COLO668 (cell line): ENCODE measurements at regions not wholly inside any gene's neighbourhood (a gene's known extent, or its start where the extent isn't known, plus 50 kb on each side); places are given as distances from the start of the nearest gene placed in this dataset.

Source experiments
- DNase-seq: peaks from one replicate; lab custom pipeline; 2025; ENCODE audit not compliant: unreplicated experiment; lab: John Stamatoyannopoulos, UW

DNA sequence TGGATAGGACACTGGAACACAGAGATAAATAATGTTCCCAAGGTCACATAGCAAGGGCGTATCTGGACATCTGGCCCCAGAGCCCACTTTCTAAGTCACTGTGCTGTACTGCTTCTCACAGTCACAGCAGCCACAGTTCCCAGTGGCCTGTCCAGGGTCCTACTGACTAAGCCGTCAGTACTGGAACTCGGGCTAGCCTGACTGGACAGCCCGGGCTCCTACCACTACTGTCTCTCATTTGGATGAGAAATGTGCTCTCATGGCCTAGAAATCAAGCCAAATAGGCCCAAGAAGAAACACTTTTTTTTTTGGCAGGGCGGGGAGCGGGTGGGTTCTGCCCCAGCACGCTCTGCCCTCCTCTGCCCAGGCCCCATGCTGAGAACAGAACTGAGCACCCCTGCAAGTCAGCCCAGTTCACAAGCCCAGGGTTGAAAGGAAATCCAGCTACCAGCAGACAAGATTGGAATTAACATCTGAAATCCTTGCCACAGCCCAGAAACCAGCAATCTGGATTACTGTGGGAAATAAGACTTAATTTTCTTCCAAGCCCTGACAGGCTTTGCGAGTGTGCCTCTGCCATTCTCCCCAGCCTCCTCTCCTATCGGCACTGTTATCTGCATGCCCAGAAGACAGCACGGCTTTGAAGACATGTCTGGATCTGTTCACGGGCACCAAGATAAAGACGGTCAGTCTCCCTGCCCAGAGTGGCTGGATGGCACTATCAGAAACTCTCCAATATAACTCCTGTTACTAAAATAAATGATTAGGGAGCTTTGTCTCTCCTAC is 182.9 kb upstream of the NCAM1 start:
- DNase-seq = no peak

DNA sequence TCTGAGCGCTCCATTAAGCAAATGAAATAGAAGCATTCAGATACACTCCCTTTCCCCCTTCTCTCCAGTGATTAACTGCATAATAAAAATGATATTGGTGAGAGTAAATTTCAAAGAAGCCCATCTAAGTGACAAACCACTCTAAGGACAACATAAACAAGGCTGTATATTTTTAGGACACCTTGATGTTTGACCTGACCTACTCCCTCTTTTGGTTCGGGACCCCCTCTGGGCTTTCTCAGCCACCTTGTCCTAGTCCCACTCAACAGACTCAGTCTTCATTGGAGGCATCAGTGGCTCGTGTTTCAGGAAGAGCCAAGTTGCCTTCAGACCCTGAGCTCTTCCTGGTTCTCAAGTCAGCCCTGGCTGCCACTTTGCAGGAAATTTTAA is 182.3 kb upstream of the NCAM1 start:
- no peak for DNase-seq

DNA sequence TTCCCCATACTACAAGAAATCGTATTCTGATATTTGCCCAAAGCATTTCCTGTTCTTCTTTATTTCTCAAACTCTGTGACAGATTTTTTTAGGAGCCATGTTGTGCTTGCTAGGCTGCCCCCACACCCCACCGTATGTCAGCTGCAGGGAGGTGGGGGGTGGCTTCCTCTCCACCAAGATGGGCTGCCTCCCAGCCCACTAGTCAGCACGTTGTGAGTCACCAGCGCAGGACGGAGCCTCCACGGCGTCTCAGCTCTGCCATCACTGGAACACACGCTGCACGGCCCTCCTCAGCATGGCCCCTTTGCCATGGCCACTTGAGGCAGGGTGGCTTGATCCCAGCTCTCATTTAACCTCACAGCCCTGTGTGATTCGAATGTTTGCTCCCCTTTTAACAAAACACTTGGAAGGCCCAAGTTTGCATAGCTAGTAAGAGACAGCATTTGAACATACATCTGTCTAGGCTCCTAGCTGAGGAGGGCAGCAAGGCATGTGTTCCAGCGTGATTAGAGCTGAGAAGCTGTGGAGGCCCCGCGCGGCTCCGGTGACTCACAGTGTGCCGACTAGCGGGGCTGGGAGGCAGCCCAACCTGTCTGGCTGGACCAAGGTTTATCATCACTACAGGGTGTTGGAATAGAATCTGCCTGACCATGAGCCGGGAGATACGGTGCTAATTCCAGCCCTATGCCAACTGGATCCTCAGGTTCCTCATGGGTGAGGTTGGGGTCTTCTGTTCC is 180.7 kb upstream of the NCAM1 start:
- no peak for DNase-seq

DNA sequence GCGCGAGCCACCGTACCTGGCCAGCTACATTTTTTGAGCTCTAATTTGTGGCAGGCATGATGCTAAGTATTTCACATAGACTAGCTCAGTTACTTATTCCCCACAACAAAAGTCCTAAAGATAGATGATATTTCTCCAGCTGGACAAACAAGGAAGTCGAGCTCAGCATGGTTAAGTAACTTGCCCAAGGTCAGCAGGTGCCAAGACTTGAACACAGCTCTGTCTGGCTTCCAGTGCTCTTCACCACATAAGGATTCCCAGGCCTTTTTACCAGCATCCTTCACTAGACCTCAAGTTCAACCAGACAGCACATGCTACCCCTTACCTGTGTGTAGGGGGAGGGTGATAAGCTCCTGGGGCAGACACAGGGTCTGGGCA is 177.3 kb upstream of the NCAM1 start:
- DNase-seq = no peak

DNA sequence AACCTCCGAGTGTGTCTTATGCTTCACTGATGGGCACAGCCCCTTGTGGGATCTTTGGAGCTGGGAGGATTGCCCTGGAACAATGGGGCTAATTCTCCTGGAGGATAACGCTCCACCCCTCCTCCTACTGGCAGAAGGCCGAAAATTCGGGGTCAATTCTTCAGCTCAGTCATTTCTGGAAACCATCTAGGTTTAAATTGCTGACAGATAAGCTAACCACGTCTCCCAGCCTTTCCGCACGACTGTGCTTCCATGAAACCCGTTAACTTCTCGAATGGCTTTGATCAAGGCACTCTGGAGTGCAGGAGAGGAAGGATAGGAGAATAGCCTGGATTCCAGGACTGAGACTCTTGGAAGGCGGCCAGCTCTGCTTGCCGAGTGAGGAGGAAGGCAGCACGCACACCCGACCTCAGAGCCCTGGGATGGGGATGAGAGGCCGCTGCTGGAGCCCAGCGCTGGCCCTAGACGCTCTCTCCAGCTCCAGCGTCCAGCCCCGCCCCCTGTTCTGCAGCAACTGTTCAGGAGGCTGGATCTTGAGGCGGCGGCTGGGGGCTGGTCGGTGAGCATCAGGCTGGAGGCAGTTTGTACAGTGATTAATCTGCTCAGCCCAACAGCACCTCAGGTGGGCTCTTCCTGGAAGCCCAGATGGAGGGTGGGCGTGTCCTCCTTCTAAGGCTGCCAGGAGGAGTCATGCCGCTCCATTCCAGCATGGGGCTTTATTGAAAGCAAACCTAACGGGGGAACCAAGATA is 176.7 kb upstream of the NCAM1 start:
- DNase-seq = no peak

DNA sequence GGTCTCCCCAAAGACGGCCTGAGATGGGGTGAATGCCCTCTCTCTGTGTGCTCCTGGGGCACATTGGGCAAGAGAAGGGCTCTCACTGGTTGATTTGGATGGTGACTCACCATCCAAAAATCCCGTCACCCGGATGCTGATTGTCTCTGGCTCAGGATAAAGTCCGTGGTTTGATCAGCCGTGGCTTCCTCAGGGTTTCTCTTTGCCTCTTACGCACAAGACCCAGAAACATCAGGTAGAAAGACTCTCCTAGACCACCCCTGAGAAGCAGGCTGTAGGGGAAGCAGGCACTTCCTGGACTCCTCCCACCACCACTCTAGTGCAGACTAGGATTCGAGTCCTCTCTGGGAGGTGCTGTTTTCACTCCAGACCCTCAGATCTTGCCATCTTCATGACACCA is 176.1 kb upstream of the NCAM1 start:
- no peak for DNase-seq

DNA sequence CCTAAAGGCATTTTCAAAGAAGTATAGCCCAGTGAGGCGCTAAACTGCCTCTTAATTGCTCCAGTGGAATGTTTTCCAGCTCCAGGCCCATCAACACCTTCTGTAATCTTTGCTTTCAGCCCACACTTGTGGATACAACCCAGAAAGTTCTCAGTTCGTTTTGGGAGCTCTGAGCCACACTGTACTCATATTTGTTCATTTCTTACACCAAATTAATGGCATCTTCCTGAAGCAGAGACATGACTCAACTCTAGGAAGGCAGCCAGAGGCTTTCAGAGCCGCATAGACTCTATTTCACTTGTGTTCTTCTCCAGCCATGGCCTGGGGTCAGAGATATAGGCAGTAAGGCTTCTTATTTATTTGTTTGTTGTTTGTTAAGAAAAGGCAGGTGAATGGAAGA is 175.5 kb upstream of the NCAM1 start:
- DNase-seq = no peak

DNA sequence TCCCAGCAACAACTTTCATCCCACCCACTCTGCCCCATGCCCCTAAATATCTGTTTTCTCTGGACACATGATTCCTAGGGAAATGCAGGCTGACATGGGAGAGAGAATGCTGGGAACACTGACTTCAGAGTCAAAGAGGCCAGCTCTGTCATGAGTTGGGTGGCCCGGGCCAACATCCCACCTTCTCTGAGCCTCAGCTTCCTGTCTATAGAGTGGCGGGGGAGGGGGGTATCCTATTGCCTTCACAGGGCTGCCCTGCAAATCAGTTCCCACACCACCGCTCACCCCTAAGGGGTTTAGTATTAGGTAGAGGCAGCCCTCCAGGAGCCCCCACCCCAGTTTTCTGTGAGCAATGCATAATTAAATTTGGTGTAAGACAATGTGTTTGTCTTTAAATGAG is 175.0 kb upstream of the NCAM1 start:
- no peak for DNase-seq

DNA sequence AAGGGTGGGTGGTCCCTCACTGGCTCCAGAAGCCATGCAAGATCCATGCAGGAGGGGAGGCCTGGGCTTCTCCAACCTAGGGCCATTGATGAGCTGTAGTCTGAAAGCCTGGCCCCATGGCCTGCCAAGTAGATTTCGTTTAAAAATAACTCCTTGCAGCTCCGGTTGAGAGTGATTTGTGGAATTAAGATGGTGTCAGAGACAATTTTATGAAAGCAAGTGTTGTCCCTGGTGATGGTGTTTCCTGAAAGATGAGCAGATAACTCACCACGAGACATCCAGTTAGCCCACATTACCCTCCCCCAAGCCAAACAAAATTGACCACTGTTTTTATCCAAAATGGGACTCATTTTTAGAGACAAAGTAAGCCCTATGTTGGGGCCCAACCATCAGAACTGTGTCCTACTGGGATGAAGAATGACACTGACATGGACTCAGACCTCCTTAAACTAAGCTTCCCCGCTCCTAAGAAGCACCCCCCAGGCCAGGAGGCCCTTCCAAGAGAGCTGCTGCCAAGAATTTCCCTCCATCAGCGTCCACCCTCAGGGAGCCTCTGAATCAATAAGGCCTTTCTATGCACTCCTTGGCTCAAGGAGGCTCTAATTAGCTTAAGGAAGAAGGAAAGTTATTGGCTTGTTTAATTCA is 174.2 kb upstream of the NCAM1 start:
- no peak for DNase-seq

DNA sequence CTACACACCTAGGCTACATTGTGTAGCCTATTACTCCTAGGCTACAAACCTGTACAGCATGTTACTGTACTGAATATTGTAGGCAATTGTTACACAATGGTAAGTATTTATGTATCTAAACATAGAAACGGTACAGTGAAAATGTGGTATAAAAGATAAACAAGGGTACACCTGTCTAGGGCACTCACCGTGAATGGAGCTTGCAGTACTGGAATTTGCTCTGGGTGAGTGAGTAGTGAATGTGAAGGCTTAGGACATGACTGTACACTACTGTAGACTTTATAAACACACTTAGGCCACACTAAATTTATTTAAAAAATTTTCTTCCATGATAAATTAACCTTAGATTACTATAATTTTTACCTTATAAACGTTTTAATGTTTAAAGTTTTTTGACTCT is 171.7 kb upstream of the NCAM1 start:
- no peak for DNase-seq

DNA sequence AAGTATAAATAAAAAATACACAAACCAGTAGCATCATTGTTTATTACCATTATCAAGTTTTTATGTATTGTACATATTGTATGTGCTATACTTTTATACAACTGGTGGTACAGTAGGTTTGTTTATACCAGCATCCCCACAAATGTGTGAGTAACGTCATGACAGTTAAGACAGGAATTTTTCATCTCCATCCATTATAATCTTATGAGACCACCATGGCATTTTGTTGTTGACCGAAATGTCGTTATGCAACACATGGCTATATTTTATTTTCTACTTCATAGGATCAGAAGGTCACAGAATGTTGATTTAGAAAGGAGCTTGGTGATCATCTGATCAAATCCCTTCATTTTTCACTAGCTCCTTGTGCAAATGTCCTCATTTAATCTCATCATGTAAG is 170.9 kb upstream of the NCAM1 start:
- no peak for DNase-seq

DNA sequence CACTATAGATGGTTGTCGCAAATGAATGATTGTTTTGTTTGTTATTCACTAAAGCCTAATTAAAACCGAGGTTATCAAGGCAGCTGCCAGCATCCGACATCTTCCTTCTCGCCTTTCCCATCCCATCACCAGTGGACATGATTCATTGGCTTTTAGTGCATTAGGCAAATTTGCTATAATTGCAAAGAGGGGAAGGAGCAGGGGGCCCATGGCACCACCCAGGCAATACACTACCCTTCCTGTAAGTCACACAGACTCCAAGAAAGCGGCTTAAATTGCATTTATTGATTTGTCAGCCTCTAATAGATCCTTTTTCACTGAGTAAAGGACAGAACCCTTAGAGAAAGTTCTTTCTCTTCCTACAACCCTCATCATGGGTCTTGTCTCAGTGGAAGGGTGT is 169.2 kb upstream of the NCAM1 start:
- no peak for DNase-seq

DNA sequence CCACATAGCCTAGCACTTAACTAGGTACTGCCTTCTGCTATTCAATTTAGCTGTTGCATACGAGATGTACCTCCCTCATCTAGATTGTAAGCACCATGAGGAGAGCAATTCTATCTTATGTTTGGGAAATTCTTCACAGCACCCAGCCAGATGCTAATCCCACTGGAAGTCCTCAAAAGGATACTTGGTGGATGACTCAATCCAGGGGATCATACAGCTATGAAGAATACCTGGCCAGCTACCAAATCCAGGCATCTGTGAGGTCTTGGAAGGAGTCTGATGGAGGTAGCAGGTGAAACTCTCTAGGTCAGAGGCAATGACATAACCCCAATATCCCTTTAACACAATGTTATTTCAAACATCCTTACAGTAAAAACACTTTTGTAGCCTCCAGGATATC is 167.8 kb upstream of the NCAM1 start:
- no peak for DNase-seq

DNA sequence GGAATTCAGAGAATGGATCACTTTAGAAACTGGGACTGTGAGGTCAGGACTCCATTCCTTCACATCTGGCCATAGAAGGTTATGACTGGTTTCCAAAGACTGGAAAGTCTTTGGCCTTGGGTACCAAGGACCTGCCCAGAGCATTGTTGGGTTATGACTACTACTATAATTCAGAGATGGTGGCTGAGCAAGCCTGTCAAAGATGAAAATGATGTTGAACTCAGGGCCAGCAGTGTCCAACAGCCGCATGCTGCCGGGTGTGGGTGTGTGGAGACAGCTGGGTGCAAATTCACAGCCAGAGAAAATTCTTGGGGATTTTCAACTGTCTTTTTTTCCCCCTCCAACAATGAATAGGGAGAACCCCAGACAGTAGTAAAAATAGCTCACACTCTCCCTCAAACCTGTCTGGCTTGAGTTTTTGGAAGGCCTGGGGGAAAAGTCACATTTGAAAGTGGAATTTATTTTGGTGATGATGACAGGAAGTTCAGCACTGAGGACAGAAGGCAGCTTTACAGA is 166.8 kb upstream of the NCAM1 start:
- DNase-seq = no peak

DNA sequence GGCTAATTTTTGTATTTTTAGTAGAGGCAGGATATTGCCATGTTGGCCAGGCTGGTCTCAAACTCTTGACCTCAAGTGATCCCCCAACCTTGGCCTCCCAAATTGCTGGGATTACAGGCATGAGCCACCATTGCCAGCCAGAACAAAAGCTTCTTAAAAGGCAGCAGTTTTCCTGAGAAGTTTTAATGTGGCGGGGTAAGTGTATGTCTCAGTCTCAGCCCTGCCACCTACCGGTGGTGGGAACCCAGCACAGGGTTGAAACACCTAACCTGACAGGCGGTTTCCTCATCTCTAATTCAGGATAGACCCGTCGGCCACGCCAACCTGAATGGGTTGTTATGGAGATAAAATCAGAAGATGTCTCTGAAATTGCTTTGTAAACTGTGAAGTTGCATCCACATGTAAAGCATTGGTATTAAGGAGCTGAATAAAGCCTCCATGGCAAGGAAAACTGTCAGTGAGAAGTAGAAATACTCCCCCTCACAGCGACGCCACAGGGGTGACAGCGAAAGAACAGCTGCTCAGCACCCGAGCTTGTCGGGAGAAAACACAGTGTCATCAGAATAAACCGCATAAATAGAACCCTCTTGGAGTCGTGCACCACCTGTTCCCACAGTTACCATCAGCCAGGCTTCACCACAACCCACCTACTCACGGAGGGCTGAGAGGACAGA is 165.9 kb upstream of the NCAM1 start:
- peak; percentile 63 for DNase-seq

DNA sequence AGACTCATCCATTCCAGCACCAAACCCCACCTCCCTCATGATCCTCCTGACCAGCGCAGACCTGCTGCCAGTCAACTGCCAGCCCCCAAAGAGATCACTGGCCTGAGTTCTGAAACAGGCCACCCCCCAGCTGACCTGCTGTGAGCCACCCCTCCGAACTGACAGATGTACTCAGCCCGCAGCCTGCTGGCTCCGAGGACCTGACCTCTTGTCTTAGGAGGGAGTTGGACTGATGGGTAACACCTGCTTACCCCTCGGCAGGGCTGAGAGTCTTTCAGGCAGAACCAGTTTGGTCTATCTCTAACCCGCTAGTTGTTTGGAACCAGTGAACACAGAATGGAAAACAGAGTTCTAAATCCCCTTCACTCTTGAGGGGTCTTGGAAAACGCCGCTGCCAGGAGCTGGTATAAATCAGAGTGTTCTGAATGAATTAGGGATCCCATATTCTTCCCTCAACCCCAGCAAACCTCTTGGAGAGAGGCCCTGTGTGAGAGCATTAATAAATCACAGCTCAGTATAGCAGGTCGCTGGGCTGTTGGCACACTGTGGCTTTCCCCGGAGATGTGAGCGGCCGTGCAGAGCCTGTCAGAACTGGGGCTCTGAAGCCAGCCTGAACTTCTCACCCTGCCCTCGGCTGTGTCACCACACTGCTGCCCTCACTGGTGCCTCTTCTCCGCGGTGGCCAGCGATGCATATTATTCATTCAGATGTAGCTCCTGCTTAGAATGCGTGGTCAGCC is 165.1 kb upstream of the NCAM1 start:
- DNase-seq = no peak

DNA sequence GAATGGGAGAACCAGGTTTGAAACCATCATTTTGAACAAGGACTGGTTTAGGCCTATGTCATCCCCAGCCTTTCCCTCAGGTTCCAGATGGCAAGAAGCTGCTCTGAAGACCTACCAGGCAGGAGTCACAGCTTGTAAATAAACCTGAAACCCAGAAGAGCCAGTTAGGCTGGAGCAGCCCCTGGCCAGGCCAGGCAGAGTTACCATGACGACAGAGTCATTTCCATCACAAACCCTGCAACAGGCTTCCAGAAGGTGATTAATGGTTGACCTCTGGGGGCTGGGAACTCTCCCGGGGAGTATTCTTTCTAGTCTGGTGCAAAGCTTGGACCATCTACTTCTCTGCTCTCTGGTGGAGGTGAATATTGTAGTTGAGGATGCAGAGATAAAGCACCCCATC is 164.1 kb upstream of the NCAM1 start:
- DNase-seq = no peak

DNA sequence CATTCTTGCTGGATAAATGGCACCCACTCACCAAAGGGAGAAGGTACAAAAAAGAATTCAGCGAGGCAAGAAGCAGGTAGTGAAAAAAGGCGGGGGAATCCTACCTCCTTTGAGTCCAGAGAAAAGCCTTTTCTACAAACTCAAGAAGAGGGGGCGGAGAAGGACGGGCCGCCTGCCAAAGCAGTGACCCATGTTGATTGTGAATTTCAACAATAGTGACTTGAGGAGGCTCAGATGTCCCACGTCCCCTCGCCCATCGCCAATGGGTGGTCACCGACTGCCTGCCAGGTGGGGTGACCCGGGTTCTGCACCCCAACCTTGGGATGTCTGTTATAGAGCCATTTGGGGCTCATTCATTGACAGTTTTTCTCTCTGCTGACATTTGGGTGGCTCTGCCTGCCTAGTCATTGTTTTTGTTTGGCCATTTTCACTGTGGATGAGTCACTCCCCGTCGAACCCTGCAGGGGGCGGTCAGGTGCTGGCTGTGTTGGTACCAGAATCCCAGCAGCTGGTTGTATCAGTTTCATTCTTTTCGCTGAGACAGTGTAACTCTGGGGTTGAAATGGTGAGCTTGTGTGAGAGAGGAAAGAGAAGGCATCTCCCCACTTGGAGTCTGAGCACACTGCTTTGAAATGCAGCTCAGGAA is 163.4 kb upstream of the NCAM1 start:
- DNase-seq = peak; percentile 54

DNA sequence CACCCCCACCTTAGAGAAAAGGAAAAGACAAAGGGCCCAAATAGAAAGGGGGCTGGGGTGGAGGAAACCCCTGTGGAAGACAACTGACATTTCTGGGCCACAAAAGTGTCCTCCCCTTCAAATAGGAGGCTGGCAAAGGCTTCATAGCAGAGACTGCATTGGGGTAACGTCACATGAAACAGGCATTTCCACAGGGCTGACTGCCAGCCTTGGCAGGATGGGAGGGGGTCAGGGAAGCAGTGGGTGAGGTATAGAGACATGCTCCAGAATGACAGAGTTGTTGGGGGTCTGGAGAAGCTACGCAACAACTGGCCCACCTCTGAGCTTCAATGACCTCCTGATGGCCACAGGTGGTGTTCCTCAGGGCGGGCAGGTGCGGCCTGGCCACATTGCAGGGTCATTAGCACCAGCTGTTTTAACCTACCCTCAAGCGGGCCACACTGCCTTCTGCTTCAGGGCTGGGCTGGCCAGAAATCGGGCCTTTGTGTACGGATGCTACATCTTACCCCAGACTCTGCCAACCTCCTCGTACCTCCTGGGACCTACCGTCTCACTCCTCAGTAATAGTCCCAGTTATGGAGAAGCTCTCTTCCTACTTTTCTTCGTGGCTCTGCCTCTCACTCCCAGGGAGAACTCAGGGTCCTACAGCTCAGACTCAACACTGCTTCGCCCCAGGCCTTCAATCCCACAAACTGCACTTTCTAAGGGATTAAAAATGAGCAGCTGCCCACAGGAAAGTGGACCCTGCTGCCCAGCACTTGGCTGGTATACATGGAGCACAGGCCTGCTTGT is 160.0 kb upstream of the NCAM1 start:
- no peak for DNase-seq
